ENCODE measurements at regions not wholly inside any gene's neighbourhood (a gene's known extent, or its start where the extent isn't known, plus 50 kb on each side); places are given as distances from the start of the nearest gene placed in this dataset.

DNA sequence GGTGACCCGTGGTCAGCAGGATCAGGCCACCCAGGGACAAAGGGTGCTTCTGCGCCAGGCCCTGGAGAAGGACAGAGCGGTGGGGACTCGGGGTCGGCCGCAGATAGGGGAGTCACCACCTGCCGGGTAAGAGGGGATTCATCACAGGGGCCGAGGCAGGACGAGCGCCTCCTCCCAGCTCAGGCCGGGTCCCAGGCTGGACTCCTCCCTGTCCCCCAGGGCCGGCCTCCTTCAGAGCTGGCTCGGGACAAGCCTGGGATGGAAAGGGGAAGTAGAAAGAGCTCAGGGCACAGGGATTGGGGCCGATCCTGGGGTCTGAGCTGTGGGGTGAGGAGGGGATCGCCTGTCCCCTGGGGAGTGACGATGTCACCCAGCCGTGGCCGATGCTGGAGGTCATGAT, 139.4 kb downstream of the GPCPD1 start:
- TF ChIP-seq YY1 (IDR thresholded peaks at IDR 0.05; ENCODE audit: low read depth, low read length) (no peak), CEBPB (IDR thresholded peaks at IDR 0.05; ENCODE audit: low read depth, low read length) (no peak), HDAC2 (IDR thresholded peaks at IDR 0.05; ENCODE audit: borderline replicate concordance in 1 of 2, low read depth in 2 of 2, low read length in 2 of 2) (no peak), ZNF274 (IDR thresholded peaks at IDR 0.05; ENCODE audit: borderline replicate concordance, extremely low read depth, low read length) (no peak), POLR2A (IDR thresholded peaks at IDR 0.05; ENCODE audit: control extremely low read depth in 1 of 2, low read depth in 2 of 2, low read length in 2 of 2) (no peak)
- TF ChIP-seq, protein P1, sequence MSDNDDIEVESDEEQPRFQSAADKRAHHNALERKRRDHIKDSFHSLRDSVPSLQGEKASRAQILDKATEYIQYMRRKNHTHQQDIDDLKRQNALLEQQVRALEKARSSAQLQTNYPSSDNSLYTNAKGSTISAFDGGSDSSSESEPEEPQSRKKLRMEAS (IDR thresholded peaks at IDR 0.05) = no peak
- TF ChIP-seq, protein P2, sequence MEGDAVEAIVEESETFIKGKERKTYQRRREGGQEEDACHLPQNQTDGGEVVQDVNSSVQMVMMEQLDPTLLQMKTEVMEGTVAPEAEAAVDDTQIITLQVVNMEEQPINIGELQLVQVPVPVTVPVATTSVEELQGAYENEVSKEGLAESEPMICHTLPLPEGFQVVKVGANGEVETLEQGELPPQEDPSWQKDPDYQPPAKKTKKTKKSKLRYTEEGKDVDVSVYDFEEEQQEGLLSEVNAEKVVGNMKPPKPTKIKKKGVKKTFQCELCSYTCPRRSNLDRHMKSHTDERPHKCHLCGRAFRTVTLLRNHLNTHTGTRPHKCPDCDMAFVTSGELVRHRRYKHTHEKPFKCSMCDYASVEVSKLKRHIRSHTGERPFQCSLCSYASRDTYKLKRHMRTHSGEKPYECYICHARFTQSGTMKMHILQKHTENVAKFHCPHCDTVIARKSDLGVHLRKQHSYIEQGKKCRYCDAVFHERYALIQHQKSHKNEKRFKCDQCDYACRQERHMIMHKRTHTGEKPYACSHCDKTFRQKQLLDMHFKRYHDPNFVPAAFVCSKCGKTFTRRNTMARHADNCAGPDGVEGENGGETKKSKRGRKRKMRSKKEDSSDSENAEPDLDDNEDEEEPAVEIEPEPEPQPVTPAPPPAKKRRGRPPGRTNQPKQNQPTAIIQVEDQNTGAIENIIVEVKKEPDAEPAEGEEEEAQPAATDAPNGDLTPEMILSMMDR (IDR thresholded peaks at IDR 0.05; ENCODE audit: control extremely low read depth in 1 of 3, insufficient read depth in 1 of 3, low read depth in 1 of 3, low read length in 3 of 3) = no peak
